ENCODE measurements at regions not wholly inside any gene's neighbourhood (a gene's known extent, or its start where the extent isn't known, plus 50 kb on each side); places are given as distances from the start of the nearest gene placed in this dataset.
"Not testable (repeated sequence)": the region's sequence is repeated elsewhere in the genome, so short reads cannot be mapped to it uniquely, and the experiment has no call there.

GRCh38 chr3:30535525-30535924, 70.9 kb upstream of the TGFBR2 start:
- Histone ChIP-seq H3K27me3 (ENCODE audit: control insufficient read depth, insufficient read depth, low read length) (no peaks in the 10 kb centered on the region), H3K27ac (ENCODE audit: low read depth, low read length) (no peak overlapping the region), H3K4me1 (ENCODE audit: control insufficient read depth, insufficient read depth, low read length) (no peaks in the 10 kb centered on the region), H3K36me3 (ENCODE audit: control insufficient read depth, insufficient read depth, low read length) (no peaks in the 10 kb centered on the region), H3K9ac (ENCODE audit: low read length) (no peak overlapping the region), H3K4me3 (ENCODE audit: low read length) (no peak overlapping the region)

- no peaks in the 10 kb centered on the region for H3K27me3 ChIP-seq (ENCODE audit: control insufficient read depth, insufficient read depth, low read length)
- H3K9ac ChIP-seq (ENCODE audit: low read length): no peak overlapping the region
- no peaks in the 10 kb centered on the region for H3K36me3 ChIP-seq (ENCODE audit: control insufficient read depth, insufficient read depth, low read length)
- H3K4me1 ChIP-seq (ENCODE audit: control insufficient read depth, insufficient read depth, low read length): no peaks in the 10 kb centered on the region
- H3K4me3 ChIP-seq (ENCODE audit: low read length): no peak overlapping the region
- H3K27ac ChIP-seq (ENCODE audit: low read depth, low read length): no peak overlapping the region
Measured at GRCh38 chr3:30538791-30539190, 67.6 kb upstream of the TGFBR2 start.

GRCh38 chr3:30539206-30539605, 67.2 kb upstream of the TGFBR2 start:
- Histone ChIP-seq H3K4me3 (ENCODE audit: low read length) (no peak overlapping the region), H3K27ac (ENCODE audit: low read depth, low read length) (no peak overlapping the region), H3K36me3 (ENCODE audit: control insufficient read depth, insufficient read depth, low read length) (no peaks in the 10 kb centered on the region), H3K9ac (ENCODE audit: low read length) (no peak overlapping the region), H3K4me1 (ENCODE audit: control insufficient read depth, insufficient read depth, low read length) (no peaks in the 10 kb centered on the region), H3K27me3 (ENCODE audit: control insufficient read depth, insufficient read depth, low read length) (no peaks in the 10 kb centered on the region)

GRCh38 chr3:30539772-30540171, 66.6 kb upstream of the TGFBR2 start:
- H3K4me1 ChIP-seq (ENCODE audit: control insufficient read depth, insufficient read depth, low read length): no peaks in the 10 kb centered on the region
- H3K4me3 ChIP-seq (ENCODE audit: low read length): no peak overlapping the region

GRCh38 chr3:30541156-30541555, 65.2 kb upstream of the TGFBR2 start:
- not testable (repeated sequence) for H3K4me3 ChIP-seq (ENCODE audit: low read length); H3K4me1 ChIP-seq (ENCODE audit: control insufficient read depth, insufficient read depth, low read length); H3K9ac ChIP-seq (ENCODE audit: low read length); H3K27me3 ChIP-seq (ENCODE audit: control insufficient read depth, insufficient read depth, low read length); H3K36me3 ChIP-seq (ENCODE audit: control insufficient read depth, insufficient read depth, low read length); H3K27ac ChIP-seq (ENCODE audit: low read depth, low read length)

More at GRCh38 chr3:30539772-30540171, 66.6 kb upstream of the TGFBR2 start:
- Histone ChIP-seq H3K27me3 (ENCODE audit: control insufficient read depth, insufficient read depth, low read length) (no peaks in the 10 kb centered on the region), H3K36me3 (ENCODE audit: control insufficient read depth, insufficient read depth, low read length) (no peaks in the 10 kb centered on the region), H3K27ac (ENCODE audit: low read depth, low read length) (no peak overlapping the region), H3K9ac (ENCODE audit: low read length) (no peak overlapping the region)

- Histone ChIP-seq H3K27me3 (ENCODE audit: control insufficient read depth, insufficient read depth, low read length) (no peaks in the 10 kb centered on the region), H3K27ac (ENCODE audit: low read depth, low read length) (no peak overlapping the region), H3K9ac (ENCODE audit: low read length) (no peak overlapping the region), H3K4me3 (ENCODE audit: low read length) (no peak overlapping the region), H3K4me1 (ENCODE audit: control insufficient read depth, insufficient read depth, low read length) (peaks cover 2% of the 10 kb centered on the region), H3K36me3 (ENCODE audit: control insufficient read depth, insufficient read depth, low read length) (no peaks in the 10 kb centered on the region)
Measured at GRCh38 chr3:30542897-30543296, 63.5 kb upstream of the TGFBR2 start.

- H3K4me3 ChIP-seq (ENCODE audit: low read length): no peak overlapping the region
- H3K27me3 ChIP-seq (ENCODE audit: control insufficient read depth, insufficient read depth, low read length): no peaks in the 10 kb centered on the region
- H3K36me3 ChIP-seq (ENCODE audit: control insufficient read depth, insufficient read depth, low read length): no peaks in the 10 kb centered on the region
- peaks cover 2% of the 10 kb centered on the region for H3K4me1 ChIP-seq (ENCODE audit: control insufficient read depth, insufficient read depth, low read length)
- no peak overlapping the region for H3K27ac ChIP-seq (ENCODE audit: low read depth, low read length)
- no peak overlapping the region for H3K9ac ChIP-seq (ENCODE audit: low read length)
Measured at GRCh38 chr3:30544812-30545211, 61.6 kb upstream of the TGFBR2 start.

GRCh38 chr3:30546934-30547333, 59.5 kb upstream of the TGFBR2 start:
- Histone ChIP-seq H3K4me3 (ENCODE audit: low read length) (no peak overlapping the region), H3K36me3 (ENCODE audit: control insufficient read depth, insufficient read depth, low read length) (no peaks in the 10 kb centered on the region), H3K27me3 (ENCODE audit: control insufficient read depth, insufficient read depth, low read length) (no peaks in the 10 kb centered on the region), H3K9ac (ENCODE audit: low read length) (no peak overlapping the region), H3K27ac (ENCODE audit: low read depth, low read length) (no peak overlapping the region), H3K4me1 (ENCODE audit: control insufficient read depth, insufficient read depth, low read length) (peaks cover 2% of the 10 kb centered on the region)

- H3K9ac ChIP-seq (ENCODE audit: low read length): no peak overlapping the region
- H3K36me3 ChIP-seq (ENCODE audit: control insufficient read depth, insufficient read depth, low read length): no peaks in the 10 kb centered on the region
- peaks cover 2% of the 10 kb centered on the region for H3K4me1 ChIP-seq (ENCODE audit: control insufficient read depth, insufficient read depth, low read length)
- no peaks in the 10 kb centered on the region for H3K27me3 ChIP-seq (ENCODE audit: control insufficient read depth, insufficient read depth, low read length)
- H3K27ac ChIP-seq (ENCODE audit: low read depth, low read length): no peak overlapping the region
- H3K4me3 ChIP-seq (ENCODE audit: low read length): no peak overlapping the region
Measured at GRCh38 chr3:30547716-30548115, 58.7 kb upstream of the TGFBR2 start.

GRCh38 chr3:30548600-30548999, 57.8 kb upstream of the TGFBR2 start:
- H3K27ac ChIP-seq (ENCODE audit: low read depth, low read length): no peak overlapping the region
- H3K27me3 ChIP-seq (ENCODE audit: control insufficient read depth, insufficient read depth, low read length): no peaks in the 10 kb centered on the region
- H3K4me3 ChIP-seq (ENCODE audit: low read length): no peak overlapping the region
- peaks cover 2% of the 10 kb centered on the region for H3K4me1 ChIP-seq (ENCODE audit: control insufficient read depth, insufficient read depth, low read length)
- H3K36me3 ChIP-seq (ENCODE audit: control insufficient read depth, insufficient read depth, low read length): no peaks in the 10 kb centered on the region
- H3K9ac ChIP-seq (ENCODE audit: low read length): no peak overlapping the region

- Histone ChIP-seq H3K27me3 (ENCODE audit: control insufficient read depth, insufficient read depth, low read length) (no peaks in the 10 kb centered on the region), H3K4me3 (ENCODE audit: low read length) (no peak overlapping the region), H3K36me3 (ENCODE audit: control insufficient read depth, insufficient read depth, low read length) (no peaks in the 10 kb centered on the region), H3K9ac (ENCODE audit: low read length) (no peak overlapping the region), H3K4me1 (ENCODE audit: control insufficient read depth, insufficient read depth, low read length) (peaks cover 2% of the 10 kb centered on the region), H3K27ac (ENCODE audit: low read depth, low read length) (no peak overlapping the region)
Measured at GRCh38 chr3:30549600-30549999, 56.8 kb upstream of the TGFBR2 start.

GRCh38 chr3:30550246-30550645, 56.2 kb upstream of the TGFBR2 start:
- Histone ChIP-seq H3K27ac (ENCODE audit: low read depth, low read length) (no peak overlapping the region), H3K4me1 (ENCODE audit: control insufficient read depth, insufficient read depth, low read length) (peaks cover 2% of the 10 kb centered on the region), H3K9ac (ENCODE audit: low read length) (no peak overlapping the region), H3K4me3 (ENCODE audit: low read length) (no peak overlapping the region), H3K27me3 (ENCODE audit: control insufficient read depth, insufficient read depth, low read length) (no peaks in the 10 kb centered on the region), H3K36me3 (ENCODE audit: control insufficient read depth, insufficient read depth, low read length) (no peaks in the 10 kb centered on the region)

- Histone ChIP-seq H3K36me3 (ENCODE audit: control insufficient read depth, insufficient read depth, low read length) (no peaks in the 10 kb centered on the region), H3K9ac (ENCODE audit: low read length) (no peak overlapping the region), H3K27me3 (ENCODE audit: control insufficient read depth, insufficient read depth, low read length) (no peaks in the 10 kb centered on the region), H3K4me1 (ENCODE audit: control insufficient read depth, insufficient read depth, low read length) (peaks cover 2% of the 10 kb centered on the region), H3K27ac (ENCODE audit: low read depth, low read length) (no peak overlapping the region), H3K4me3 (ENCODE audit: low read length) (no peak overlapping the region)
Measured at GRCh38 chr3:30551266-30551665, 55.1 kb upstream of the TGFBR2 start.

Measured in rectal smooth muscle tissue (tissue), 1 donor.